Loucy (cell line): ENCODE measurements at regions not wholly inside any gene's neighbourhood (a gene's known extent, or its start where the extent isn't known, plus 50 kb on each side); places are given as distances from the start of the nearest gene placed in this dataset.

Experiments used
- EZH2phosphoT487 ChIP-seq: fragments of 200-600 bp; IDR thresholded peaks from 2 replicates; pipeline ENCODE4 v1.6.1; 2018; ENCODE audit warnings: antibody characterized with exemption, mild to moderate bottlenecking, moderate library complexity, borderline replicate concordance
- TF ChIP-seq, protein P1 (sequence below): fragments of 200-600 bp; sonication (generic); conservative IDR thresholded peaks from 2 replicates; pipeline ENCODE4 v1.5.1; 2014; ENCODE audit warnings: mild to moderate bottlenecking, antibody characterized with exemption, low read length

DNA sequence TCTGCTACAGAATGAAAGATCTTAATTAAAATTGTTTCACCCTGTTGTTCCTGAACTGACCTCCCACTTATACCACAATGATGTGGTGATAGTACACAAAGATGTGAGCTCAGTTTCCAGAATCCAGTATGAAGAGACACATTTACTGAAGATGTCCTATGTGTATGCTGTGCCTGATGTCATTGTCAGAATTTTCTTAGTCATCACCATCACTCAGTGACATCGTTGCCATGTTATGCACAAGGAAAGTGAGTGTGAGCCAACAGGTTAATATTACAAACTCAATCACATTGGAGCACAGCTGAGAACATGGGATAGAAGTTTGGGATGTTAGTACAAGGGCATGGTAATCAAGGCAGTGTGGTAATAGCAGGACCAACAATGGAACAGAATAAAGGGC is 199.7 kb upstream of the CHRNA7 start:
- no peak for TF ChIP-seq EZH2phosphoT487
- TF ChIP-seq, protein P1, sequence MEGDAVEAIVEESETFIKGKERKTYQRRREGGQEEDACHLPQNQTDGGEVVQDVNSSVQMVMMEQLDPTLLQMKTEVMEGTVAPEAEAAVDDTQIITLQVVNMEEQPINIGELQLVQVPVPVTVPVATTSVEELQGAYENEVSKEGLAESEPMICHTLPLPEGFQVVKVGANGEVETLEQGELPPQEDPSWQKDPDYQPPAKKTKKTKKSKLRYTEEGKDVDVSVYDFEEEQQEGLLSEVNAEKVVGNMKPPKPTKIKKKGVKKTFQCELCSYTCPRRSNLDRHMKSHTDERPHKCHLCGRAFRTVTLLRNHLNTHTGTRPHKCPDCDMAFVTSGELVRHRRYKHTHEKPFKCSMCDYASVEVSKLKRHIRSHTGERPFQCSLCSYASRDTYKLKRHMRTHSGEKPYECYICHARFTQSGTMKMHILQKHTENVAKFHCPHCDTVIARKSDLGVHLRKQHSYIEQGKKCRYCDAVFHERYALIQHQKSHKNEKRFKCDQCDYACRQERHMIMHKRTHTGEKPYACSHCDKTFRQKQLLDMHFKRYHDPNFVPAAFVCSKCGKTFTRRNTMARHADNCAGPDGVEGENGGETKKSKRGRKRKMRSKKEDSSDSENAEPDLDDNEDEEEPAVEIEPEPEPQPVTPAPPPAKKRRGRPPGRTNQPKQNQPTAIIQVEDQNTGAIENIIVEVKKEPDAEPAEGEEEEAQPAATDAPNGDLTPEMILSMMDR = no peak
